PC-3 (cell line): ENCODE measurements at regions not wholly inside any gene's neighbourhood (a gene's known extent, or its start where the extent isn't known, plus 50 kb on each side); places are given as distances from the start of the nearest gene placed in this dataset.

Experiments
- CTCF ChIP-seq: fragments of 300-600 bp; sonication (generic); conservative IDR thresholded peaks from 2 replicates; pipeline ENCODE4 v1.5.1; 2017; ENCODE audit warnings: antibody characterized with exemption, low read depth, mild to moderate bottlenecking, low read length
- EZH2 ChIP-seq: fragments of 300-600 bp; sonication (generic); IDR thresholded peaks from one replicate; pipeline ENCODE4 v1.6.1; 2017; ENCODE audit warnings: antibody characterized with exemption, mild to moderate bottlenecking, low read length; ENCODE audit not compliant: unreplicated experiment

DNA sequence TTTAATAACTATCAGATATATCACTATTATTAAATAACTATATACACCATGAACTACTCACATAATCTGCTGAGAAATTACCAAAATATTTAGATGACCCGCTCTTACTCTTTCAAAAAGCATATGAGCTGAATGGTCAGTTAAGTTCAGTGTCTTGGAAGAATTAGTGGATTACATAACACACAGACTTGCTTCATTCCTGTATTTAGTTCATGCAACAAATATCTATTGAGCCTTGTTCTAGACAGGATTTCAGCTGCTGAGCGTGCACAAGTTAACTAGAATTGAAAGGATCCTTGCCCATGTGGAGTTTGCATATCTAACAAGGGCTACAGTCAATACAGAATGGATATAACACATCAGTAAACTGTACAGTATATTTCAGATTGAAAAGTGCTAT is 566.2 kb downstream of the CBLN4 start:
- no peak for TF ChIP-seq CTCF
- TF ChIP-seq EZH2: no peak
